HepG2 (cell line): ENCODE measurements at regions not wholly inside any gene's neighbourhood (a gene's known extent, or its start where the extent isn't known, plus 50 kb on each side); places are given as distances from the start of the nearest gene placed in this dataset.

Source experiments
- ATAC-seq: fragments of 200-7000 bp; cut with Tn5 transposase; 3 replicates; pipeline ENCODE4 v1.9.1; 2020; ENCODE audit warnings: mild to moderate bottlenecking, moderate library complexity
- BruUV-seq: library from RNA; stranded (reverse); fragments of 400-500 nt; replicated peaks from 2 replicates; lab custom pipeline; 2021; lab: Mats Ljungman, UMichigan
- CTCF ChIA-PET: fragments of 300-600 bp; formaldehyde crosslinking; extraction: SDS; loops from one replicate; lab custom pipeline; 2021; ENCODE audit warnings: low total read pairs, inconsistent platforms, low intra/inter-chr PET ratio; lab: Yijun Ruan, JAX
- POLR2A ChIA-PET: fragments of 350-600 bp; sonication (Branson Sonifier 250); formaldehyde crosslinking; loops from one replicate; lab custom pipeline; 2020; ENCODE audit warnings: antibody characterized with exemption, inconsistent platforms; lab: Yijun Ruan, JAX
- DNase-seq: peaks from one replicate; pipeline ENCODE4 v3.0.0-alpha.2; 2015; ENCODE audit warnings: low spot score
- FAIRE-seq: peaks from 3 replicates; lab custom pipeline; 2011; peaks lifted over from hg19 to GRCh38; lab: Jason Lieb, UNC
- H2AFZ ChIP-seq: one replicate; pipeline ENCODE4 v1.6.1; 2011; ENCODE audit warnings: low read length, inconsistent platforms
- H3K27ac ChIP-seq: fragments of 300-600 bp; 3 replicates; pipeline ENCODE4 v1.8.0; 2011; ENCODE audit warnings: mixed run types, mild to moderate bottlenecking, mixed read lengths, low read length, inconsistent platforms; ENCODE audit not compliant: insufficient read depth; ENCODE audit errors: extremely low read length
- H3K27me3 ChIP-seq, 2 experiments: fragments of 200-600 bp in 1 of 2; 2 replicates in 1 of 2; 3 replicates in 1 of 2; pipeline versions ENCODE4 v1.6.0 to v1.8.0; 2011; ENCODE audit warnings: low read length in 2 of 2, mild to moderate bottlenecking in 2 of 2, moderate library complexity in 2 of 2, inconsistent platforms in 1 of 2; ENCODE audit not compliant: insufficient read depth in 2 of 2, control insufficient read depth in 1 of 2
- H3K36me3 ChIP-seq, 2 experiments: fragments of 200-600 bp in 1 of 2; replicated peaks in 1 of 2; 2 replicates in 1 of 2; 3 replicates in 1 of 2; pipeline versions ENCODE4 v1.5.1 to v1.8.0; 2011; ENCODE audit warnings: low read length in 2 of 2, inconsistent platforms in 1 of 2; ENCODE audit not compliant: insufficient read depth in 2 of 2, control insufficient read depth in 1 of 2
- H3K4me1 ChIP-seq: 2 replicates; pipeline ENCODE4 v1.5.1; 2012; ENCODE audit warnings: low read length, inconsistent platforms; ENCODE audit not compliant: insufficient read depth
- H3K4me2 ChIP-seq: 2 replicates; pipeline ENCODE4 v1.6.0; 2011; ENCODE audit warnings: low read depth, low read length, inconsistent platforms
- H3K4me3 ChIP-seq, 3 experiments: fragments of 200-600 bp in 1 of 3; sonication (generic), shearing (Covaris generic) in 1 of 3; replicated peaks in 1 of 3; 2 replicates each; pipeline ENCODE4 v1.5.1; 2011 to 2016; ENCODE audit warnings: low read length in 3 of 3, inconsistent platforms in 2 of 3, low read depth in 2 of 3, mild to moderate bottlenecking in 2 of 3, control low read depth in 1 of 3, mixed read lengths in 1 of 3; ENCODE audit not compliant: insufficient read depth in 1 of 3
- H3K79me2 ChIP-seq: one replicate; pipeline ENCODE4 v1.6.1; 2011; ENCODE audit warnings: low read length, inconsistent platforms; ENCODE audit not compliant: insufficient read depth
- H3K9ac ChIP-seq: 2 replicates; pipeline ENCODE4 v1.6.0; 2011; ENCODE audit warnings: mild to moderate bottlenecking, low read depth, low read length, inconsistent platforms; ENCODE audit not compliant: insufficient read depth
- H3K9me3 ChIP-seq: 2 replicates; pipeline ENCODE4 v1.5.1; 2012; ENCODE audit warnings: mild to moderate bottlenecking, low read length
- H4K20me1 ChIP-seq: 2 replicates; pipeline ENCODE4 v1.6.0; 2011; ENCODE audit warnings: inconsistent platforms, mild to moderate bottlenecking, low read length, moderate library complexity; ENCODE audit not compliant: insufficient read depth
- ATF7 ChIP-seq, 2 experiments: fragments of 450-650 bp in 1 of 2; sonication (generic) in 1 of 2; formaldehyde crosslinking in 1 of 2; IDR thresholded peaks; 2 replicates each; pipeline versions ENCODE4 v1.4.0 to v1.6.1; 2016 to 2020; ENCODE audit warnings: antibody characterized with exemption in 1 of 2, mild to moderate bottlenecking in 1 of 2, missing genetic modification reagents in 1 of 2
- NR2C2 ChIP-seq: sonication (generic); formaldehyde crosslinking; IDR thresholded peaks from 2 replicates; pipeline ENCODE4 v1.4.0; 2020; ENCODE audit warnings: missing genetic modification reagents, mild to moderate bottlenecking, moderate library complexity, borderline replicate concordance
- SMAD1 ChIP-seq: sonication (generic); formaldehyde crosslinking; IDR thresholded peaks from 2 replicates; pipeline ENCODE4 v1.4.0; 2020; ENCODE audit warnings: missing genetic modification reagents, low read depth, mild to moderate bottlenecking, borderline replicate concordance
- WIZ ChIP-seq: sonication (generic); formaldehyde crosslinking; IDR thresholded peaks from 2 replicates; pipeline ENCODE4 v1.5.1; 2020; ENCODE audit warnings: mild to moderate bottlenecking, missing genetic modification reagents
- ZNF264 ChIP-seq: sonication (generic); formaldehyde crosslinking; IDR thresholded peaks from 2 replicates; pipeline ENCODE4 v1.4.0; 2020; ENCODE audit warnings: missing genetic modification reagents
- WGBS: methylation state at CpG from one replicate; pipeline ENCODE4 v1.1.6; 2017; ENCODE audit warnings: low lambda C conversion rate; 5-methylcytosine and 5-hydroxymethylcytosine counted together
- in situ Hi-C: cut with HindIII; loops from 2 replicates; pipeline ENCODE4 v1.10.0; 2017; ENCODE audit warnings: low pct_unique_long_range_greater_than_20kb; ENCODE audit not compliant: extremely low pct_ligation_motif_present
- intact Hi-C: fragments of 100-400 bp; cut with micrococcal nuclease; formaldehyde crosslinking; loops from one replicate; pipeline ENCODE4 v1.10.0; 2022; ENCODE audit not compliant: unreplicated experiment
- TF ChIP-seq, protein P1 (sequence below): sonication (generic); formaldehyde crosslinking; IDR thresholded peaks from 2 replicates; pipeline ENCODE4 v1.4.0; 2020; ENCODE audit warnings: missing genetic modification reagents, borderline replicate concordance
- TF ChIP-seq, protein P2 (sequence below): sonication (generic); formaldehyde crosslinking; IDR thresholded peaks from 2 replicates; pipeline ENCODE4 v1.4.0; 2020; ENCODE audit warnings: missing genetic modification reagents
- TF ChIP-seq, protein P3 (sequence below): sonication (generic); formaldehyde crosslinking; IDR thresholded peaks from 2 replicates; pipeline ENCODE4 v1.5.0; 2020; ENCODE audit warnings: mild to moderate bottlenecking, missing genetic modification reagents
- TF ChIP-seq, protein P4 (sequence below): sonication (generic); formaldehyde crosslinking; IDR thresholded peaks from 2 replicates; pipeline ENCODE4 v1.8.1; 2023; ENCODE audit warnings: mild to moderate bottlenecking, moderate library complexity, missing genetic modification reagents

DNA sequence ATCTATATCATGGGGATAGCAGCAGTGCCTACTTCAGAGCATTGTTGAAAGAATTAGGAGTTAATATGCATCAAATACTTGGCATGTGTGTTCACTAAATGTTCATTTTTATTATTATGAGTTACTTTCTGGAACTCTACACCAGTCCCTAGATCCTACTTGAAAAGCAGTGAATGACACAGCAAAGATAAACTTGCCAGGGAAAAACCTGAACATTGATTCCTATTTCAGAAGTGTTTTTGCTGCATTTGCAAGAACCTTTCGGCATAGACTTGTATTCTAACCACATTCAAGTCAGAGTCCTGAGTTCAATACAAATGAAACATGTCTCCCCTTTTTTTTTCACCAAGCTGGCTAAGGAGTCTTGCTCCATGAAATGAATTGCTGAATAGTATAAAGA is 187.4 kb upstream of the TAB2 start (continued):
- TF ChIP-seq, protein P1, sequence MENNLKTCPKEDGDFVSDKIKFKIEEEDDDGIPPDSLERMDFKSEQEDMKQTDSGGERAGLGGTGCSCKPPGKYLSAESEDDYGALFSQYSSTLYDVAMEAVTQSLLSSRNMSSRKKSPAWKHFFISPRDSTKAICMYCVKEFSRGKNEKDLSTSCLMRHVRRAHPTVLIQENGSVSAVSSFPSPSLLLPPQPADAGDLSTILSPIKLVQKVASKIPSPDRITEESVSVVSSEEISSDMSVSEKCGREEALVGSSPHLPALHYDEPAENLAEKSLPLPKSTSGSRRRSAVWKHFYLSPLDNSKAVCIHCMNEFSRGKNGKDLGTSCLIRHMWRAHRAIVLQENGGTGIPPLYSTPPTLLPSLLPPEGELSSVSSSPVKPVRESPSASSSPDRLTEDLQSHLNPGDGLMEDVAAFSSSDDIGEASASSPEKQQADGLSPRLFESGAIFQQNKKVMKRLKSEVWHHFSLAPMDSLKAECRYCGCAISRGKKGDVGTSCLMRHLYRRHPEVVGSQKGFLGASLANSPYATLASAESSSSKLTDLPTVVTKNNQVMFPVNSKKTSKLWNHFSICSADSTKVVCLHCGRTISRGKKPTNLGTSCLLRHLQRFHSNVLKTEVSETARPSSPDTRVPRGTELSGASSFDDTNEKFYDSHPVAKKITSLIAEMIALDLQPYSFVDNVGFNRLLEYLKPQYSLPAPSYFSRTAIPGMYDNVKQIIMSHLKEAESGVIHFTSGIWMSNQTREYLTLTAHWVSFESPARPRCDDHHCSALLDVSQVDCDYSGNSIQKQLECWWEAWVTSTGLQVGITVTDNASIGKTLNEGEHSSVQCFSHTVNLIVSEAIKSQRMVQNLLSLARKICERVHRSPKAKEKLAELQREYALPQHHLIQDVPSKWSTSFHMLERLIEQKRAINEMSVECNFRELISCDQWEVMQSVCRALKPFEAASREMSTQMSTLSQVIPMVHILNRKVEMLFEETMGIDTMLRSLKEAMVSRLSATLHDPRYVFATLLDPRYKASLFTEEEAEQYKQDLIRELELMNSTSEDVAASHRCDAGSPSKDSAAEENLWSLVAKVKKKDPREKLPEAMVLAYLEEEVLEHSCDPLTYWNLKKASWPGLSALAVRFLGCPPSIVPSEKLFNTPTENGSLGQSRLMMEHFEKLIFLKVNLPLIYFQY: no peak
- TF ChIP-seq ZNF264 (CRISPR knock-in tag): no peak
- TF ChIP-seq, protein P2, sequence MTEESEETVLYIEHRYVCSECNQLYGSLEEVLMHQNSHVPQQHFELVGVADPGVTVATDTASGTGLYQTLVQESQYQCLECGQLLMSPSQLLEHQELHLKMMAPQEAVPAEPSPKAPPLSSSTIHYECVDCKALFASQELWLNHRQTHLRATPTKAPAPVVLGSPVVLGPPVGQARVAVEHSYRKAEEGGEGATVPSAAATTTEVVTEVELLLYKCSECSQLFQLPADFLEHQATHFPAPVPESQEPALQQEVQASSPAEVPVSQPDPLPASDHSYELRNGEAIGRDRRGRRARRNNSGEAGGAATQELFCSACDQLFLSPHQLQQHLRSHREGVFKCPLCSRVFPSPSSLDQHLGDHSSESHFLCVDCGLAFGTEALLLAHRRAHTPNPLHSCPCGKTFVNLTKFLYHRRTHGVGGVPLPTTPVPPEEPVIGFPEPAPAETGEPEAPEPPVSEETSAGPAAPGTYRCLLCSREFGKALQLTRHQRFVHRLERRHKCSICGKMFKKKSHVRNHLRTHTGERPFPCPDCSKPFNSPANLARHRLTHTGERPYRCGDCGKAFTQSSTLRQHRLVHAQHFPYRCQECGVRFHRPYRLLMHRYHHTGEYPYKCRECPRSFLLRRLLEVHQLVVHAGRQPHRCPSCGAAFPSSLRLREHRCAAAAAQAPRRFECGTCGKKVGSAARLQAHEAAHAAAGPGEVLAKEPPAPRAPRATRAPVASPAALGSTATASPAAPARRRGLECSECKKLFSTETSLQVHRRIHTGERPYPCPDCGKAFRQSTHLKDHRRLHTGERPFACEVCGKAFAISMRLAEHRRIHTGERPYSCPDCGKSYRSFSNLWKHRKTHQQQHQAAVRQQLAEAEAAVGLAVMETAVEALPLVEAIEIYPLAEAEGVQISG (CRISPR knock-in tag): no peak
- TF ChIP-seq, all 625 proteins: peak for 0

DNA sequence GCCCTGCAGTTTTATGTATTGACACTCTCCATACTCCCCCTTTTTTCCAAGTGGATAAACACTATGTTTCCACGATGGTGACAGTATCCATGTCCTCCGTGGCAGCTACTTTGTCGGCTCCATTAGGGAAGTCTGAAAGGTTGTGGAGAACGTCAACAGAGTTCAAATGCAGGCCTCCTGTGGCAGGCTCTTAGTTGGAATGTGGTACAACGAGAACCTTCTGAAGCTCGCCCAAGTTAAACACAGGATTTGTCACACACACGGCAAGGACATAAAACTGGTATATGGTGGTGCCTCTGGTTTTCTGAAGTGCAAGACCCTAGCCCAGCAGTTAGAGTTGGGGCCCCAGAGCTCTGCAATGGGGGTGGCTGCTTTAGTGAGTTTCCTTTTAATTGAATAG is 187.0 kb upstream of the TAB2 start:
- no peak overlapping the region for H3K4me3 ChIP-seq
- POLR2A ChIA-PET: no interaction called here
- FAIRE-seq (no peak), DNase-seq (no peak), ATAC-seq (no peak)
- CTCF ChIA-PET: no interaction called here
- no peak overlapping the region for H3K9ac ChIP-seq
- H4K20me1 ChIP-seq: no peaks in the 10 kb centered on the region
- no peak overlapping the region for H3K4me2 ChIP-seq
- intact Hi-C loops: no loop called here
- H2AFZ ChIP-seq: no peak overlapping the region
- H3K27ac ChIP-seq: no peak overlapping the region
- H3K9me3 ChIP-seq: no peaks in the 10 kb centered on the region
- WGBS: 10% methylated on average over 7 of the region's 7 CpGs
- no peaks in the 10 kb centered on the region for H3K36me3 ChIP-seq
- H3K4me1 ChIP-seq: no peaks in the 10 kb centered on the region
- in situ Hi-C loops: no loop called here
- peaks cover 2 to 30% of the 10 kb centered on the region in 2 experiments; a peak in 3 of 5 replicates for H3K27me3 ChIP-seq
- BruUV-seq: no TSS peak
- no peaks in the 10 kb centered on the region for H3K79me2 ChIP-seq
- TF ChIP-seq, protein P3, sequence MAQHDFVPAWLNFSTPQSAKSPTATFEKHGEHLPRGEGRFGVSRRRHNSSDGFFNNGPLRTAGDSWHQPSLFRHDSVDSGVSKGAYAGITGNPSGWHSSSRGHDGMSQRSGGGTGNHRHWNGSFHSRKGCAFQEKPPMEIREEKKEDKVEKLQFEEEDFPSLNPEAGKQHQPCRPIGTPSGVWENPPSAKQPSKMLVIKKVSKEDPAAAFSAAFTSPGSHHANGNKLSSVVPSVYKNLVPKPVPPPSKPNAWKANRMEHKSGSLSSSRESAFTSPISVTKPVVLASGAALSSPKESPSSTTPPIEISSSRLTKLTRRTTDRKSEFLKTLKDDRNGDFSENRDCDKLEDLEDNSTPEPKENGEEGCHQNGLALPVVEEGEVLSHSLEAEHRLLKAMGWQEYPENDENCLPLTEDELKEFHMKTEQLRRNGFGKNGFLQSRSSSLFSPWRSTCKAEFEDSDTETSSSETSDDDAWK (CRISPR knock-in tag): no peak
- TF ChIP-seq, protein P4, sequence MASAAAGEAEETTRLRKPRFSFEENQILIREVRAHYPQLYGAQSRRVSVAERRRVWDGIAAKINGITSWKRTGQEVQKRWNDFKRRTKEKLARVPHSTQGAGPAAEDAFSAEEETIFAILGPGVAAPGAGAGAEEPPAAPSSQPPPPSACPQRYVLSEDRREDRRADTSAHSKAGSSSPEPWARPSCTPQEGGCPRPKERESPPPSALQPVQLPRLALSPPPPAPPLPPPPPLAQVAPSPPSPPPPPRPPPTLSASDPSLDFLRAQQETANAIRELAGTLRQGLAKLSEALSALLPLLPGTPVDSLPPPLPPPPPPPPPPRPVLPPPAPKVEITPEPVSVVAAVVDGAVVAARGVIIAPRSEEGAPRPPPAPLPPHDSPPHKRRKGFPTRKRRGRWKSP (CRISPR knock-in tag): no peak
- no peak for TF ChIP-seq WIZ (CRISPR knock-in tag)
- TF ChIP-seq NR2C2: no peak
- no peak for TF ChIP-seq SMAD1 (CRISPR knock-in tag)
- TF ChIP-seq ATF7 (IDR thresholded peaks at IDR 0.05): no peak
- TF ChIP-seq ATF7 (CRISPR knock-in tag; IDR thresholded peaks at IDR 0.05): no peak
